ENCODE measurements at regions not wholly inside any gene's neighbourhood (a gene's known extent, or its start where the extent isn't known, plus 50 kb on each side); places are given as distances from the start of the nearest gene placed in this dataset.
"Not testable (repeated sequence)": the region's sequence is repeated elsewhere in the genome, so short reads cannot be mapped to it uniquely, and the experiment has no call there.

DNA sequence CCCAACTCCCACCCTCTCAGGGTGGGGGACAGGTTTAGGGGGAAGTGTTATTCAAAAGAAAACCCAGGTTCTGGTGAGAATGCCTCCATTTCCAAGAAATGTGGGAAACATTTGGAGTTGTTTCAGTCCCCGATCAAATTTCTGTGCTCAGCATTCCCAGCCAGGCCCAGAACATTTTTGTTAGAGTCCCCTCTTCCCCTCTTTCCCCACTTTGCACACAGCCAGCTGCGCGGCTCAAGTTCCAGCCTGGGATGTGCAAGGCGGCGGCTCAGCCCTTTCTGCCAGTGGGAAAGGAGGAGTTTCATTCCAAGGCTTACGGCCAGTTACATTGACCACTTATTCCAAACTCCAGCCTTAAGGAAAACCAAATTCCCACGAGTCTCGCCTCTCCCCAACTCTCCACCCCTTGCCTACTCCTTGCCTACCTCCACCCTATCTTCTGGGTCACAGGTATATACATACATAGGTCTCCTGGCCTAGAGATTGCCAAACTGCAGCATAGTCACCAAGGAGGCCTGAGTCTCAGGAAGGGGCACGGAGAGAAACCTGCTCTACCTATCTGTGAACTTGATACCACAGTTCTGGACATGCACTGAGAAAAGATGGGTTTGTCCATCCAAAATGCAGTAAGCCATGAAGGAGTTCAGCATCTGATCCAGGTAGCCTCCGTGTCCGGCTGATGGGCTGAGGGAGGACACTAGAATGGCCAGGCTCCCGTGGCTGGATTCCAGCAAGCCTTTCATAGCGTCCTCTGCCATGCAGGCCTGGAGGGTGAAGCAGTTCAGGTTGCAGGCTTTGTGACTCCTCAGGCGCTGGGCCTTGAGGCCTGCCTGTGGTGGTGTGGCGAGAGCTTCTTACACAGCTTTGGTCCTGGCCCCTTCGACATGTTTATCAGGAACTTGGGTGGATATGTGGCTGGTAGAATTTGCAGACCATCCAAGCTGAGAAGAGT, 154.5 kb downstream of the ZFP36L2 start:
- Mint-ChIP-seq H3K9me3 (no peaks in the 10 kb centered on the region), H3K4me3 (no peak overlapping the region), H3K27ac (no peak overlapping the region), H3K27me3 (ENCODE audit: insufficient read depth) (no peaks in the 10 kb centered on the region), H3K36me3 (ENCODE audit: low read depth) (no peaks in the 10 kb centered on the region), H3K4me1 (ENCODE audit: low read depth) (no peaks in the 10 kb centered on the region)
- intact Hi-C loops (cut with micrococcal nuclease) = no loop called here
- no peak for DNase-seq (ENCODE audit: low spot score)

DNA sequence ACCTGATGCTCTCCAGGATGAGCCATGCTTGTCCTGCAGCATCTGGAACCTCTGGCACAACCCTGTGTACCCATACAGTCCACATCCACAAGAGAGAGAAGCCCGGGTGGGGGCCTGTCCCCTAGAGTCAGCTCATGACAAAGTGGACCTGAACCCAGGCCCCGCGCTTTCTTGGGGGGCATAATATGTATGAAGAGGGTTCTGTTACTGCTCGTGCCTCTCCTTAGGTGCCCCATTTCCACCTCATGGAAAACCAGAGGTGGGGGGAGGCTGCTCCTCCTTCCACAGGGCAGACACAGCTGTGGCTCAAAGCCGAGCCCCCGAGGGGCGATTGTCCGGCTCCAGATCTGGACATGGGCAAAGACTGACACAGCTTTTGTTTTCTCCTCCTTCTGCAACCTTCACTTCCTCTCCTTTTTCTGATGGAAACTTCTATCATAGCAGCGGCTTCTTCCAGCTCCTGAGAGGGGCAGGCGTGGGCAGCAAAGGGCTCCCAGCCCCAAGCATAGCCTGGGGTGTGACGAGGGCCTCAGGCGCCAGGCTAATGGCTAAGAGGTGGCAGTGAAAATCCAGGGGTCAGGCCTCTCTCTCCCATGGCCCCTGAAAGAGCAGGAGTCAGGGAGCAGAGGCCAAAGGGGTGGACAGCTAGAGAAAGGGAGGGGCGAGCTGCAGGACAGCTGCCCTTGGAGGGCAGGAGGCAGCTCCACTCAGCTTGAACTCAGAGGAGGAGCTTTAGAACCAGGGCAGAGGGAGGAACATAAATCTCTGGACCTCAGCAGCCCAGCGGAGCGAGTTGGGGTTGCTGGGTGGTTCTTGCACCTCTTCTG, 155.5 kb downstream of the ZFP36L2 start:
- no peak for DNase-seq (ENCODE audit: low spot score)
- Mint-ChIP-seq H3K36me3 (ENCODE audit: low read depth) (no peaks in the 10 kb centered on the region), H3K4me3 (no peak overlapping the region), H3K4me1 (ENCODE audit: low read depth) (no peaks in the 10 kb centered on the region), H3K27me3 (ENCODE audit: insufficient read depth) (no peaks in the 10 kb centered on the region), H3K27ac (no peak overlapping the region), H3K9me3 (no peaks in the 10 kb centered on the region)
- intact Hi-C loops (cut with micrococcal nuclease) = no loop called here

DNA sequence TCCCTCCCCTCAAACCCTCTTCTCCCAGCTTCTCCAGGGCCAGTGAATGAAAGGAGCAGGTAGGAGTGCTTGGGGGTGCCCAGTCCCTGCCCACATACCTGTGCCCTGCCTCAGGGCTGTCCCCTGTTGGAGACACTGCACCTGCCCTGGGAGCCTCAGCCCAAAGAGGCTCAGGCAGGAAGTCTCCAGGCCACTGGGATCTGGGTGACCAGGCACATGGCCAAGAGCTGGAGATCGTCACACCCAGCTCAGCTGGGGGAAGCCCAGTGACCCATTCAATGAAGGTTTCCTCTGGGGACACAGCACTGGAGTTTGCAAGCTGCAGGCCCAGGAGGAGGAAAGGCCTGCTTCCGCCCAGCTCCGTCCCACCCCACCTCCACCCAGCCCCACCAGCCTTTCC, 156.4 kb downstream of the ZFP36L2 start:
- no peak for DNase-seq (ENCODE audit: low spot score)
- Mint-ChIP-seq H3K36me3 (ENCODE audit: low read depth) (no peaks in the 10 kb centered on the region), H3K4me3 (no peak overlapping the region), H3K9me3 (no peaks in the 10 kb centered on the region), H3K27ac (no peak overlapping the region), H3K4me1 (ENCODE audit: low read depth) (no peaks in the 10 kb centered on the region), H3K27me3 (ENCODE audit: insufficient read depth) (no peaks in the 10 kb centered on the region)
- intact Hi-C loops (cut with micrococcal nuclease) = no loop called here

DNA sequence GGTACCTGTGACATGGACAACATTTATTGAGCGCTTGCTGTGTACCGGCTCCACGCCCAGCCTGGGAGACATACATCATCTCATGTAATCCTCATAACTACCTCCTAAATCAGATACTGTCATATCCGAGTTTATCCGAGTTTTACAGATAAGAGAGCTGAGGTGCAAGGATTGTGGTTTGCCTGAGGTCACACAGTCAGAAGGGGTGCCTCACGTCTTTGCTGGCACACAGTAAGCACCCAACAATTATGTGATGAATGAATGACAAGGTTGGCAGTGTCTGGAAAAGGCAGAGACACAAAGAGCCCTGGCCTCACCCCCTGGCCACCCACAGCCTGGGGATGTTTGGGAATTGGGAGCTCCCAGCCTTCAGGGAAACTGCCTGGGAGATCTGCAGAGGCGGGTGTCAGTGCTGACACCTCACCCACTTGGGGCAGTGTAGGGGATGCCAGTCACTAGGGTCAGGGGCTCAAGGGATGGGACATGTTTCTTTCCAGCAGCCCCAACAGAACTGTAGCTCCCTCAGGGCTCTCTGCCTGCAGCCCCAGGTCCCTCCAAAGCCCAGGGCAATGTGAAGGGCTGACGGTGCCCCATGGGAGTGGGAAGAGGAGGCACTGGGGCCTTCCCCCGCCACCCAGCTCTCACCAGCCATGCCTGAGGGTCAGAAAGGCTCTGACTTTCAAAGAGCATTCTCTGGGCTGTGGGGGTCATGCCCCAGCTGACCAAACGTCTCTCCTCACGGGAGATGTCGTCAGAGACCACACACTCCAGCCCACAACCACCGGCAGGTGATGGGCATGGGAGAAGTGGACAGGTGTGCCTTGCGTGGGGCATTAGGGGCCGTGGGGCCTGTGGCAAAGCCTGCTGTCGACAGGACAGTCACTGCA, 157.5 kb downstream of the ZFP36L2 start:
- H3K4me3 Mint-ChIP-seq = no peak overlapping the region
- H3K4me1 Mint-ChIP-seq (ENCODE audit: low read depth) = no peaks in the 10 kb centered on the region
- DNase-seq (ENCODE audit: low spot score) = no peak
- H3K36me3 Mint-ChIP-seq (ENCODE audit: low read depth) = peaks cover 3% of the 10 kb centered on the region
- H3K27me3 Mint-ChIP-seq (ENCODE audit: insufficient read depth) = no peaks in the 10 kb centered on the region
- intact Hi-C loops (cut with micrococcal nuclease) = no loop called here
- peaks cover 7% of the 10 kb centered on the region for H3K9me3 Mint-ChIP-seq
- no peak overlapping the region for H3K27ac Mint-ChIP-seq

DNA sequence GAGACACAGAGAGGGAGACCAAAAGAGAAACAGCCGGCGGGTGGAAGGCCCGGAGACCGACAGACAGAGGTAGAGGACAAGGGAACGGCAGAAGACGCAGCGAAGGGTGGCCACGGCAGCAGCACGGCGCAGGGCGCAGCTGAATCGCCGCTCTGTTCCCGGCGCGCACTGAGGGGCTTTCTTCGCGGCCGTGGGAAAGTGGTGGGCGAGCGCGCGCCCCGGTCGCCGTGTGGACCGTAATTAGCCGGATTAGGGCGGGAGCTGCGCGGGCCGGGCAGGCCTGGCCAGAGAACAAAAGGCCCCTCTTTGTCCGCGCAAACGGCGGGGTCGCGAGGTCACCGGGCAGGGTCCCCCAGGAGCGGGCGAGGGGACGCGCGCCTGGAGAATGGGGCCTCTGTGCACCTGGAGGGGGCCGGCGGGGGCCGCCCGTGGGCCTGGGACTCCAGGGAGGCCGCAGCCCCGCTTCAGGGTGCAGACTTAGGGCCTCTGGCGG, 158.3 kb downstream of the ZFP36L2 start:
- Mint-ChIP-seq H3K36me3 (ENCODE audit: low read depth) (peaks cover 3% of the 10 kb centered on the region), H3K4me1 (ENCODE audit: low read depth) (no peaks in the 10 kb centered on the region), H3K27me3 (ENCODE audit: insufficient read depth) (no peaks in the 10 kb centered on the region), H3K9me3 (peaks cover 7% of the 10 kb centered on the region), H3K27ac (peak overlapping the region; percentile 2), H3K4me3 (no peak overlapping the region)
- intact Hi-C loops (cut with micrococcal nuclease) = no loop called here
- no peak for DNase-seq (ENCODE audit: low spot score)

DNA sequence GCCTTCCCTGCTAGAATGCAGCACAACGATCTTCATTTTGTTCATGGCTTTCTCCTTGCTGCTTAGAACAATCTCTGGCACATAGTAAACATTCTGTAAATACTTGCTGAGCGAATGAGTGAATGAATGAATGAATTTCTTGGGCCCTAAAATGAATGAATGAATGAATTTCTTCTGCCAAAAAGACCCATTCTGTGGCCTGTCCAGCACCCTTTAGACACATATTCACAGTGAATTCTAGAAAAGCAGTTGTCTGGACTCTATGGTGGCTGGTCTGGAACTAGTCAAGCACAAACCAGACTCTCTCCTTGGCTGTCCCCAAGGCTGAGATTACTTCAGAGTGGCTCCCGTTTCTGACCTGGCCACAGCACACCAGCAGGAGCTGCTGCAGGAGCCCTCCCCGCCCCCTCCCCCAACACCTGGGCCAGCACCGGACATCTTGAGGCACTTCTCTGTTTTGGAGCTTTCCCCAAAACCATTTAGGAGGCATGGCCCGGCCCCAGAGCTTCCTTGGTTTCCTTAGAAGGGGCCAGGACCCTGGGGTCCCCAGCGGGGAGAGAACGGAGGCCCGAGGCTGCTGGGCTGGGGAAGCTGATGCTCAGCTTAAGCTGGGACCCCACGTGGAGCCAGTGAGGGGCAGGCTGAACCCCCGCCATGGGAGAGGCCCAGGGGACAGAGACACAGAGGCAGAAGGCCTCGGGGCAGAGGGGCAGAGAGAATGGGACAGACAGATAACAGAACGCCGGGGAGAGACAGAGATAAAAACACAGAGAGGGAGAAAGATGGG, 159.0 kb downstream of the ZFP36L2 start:
- Mint-ChIP-seq H3K36me3 (ENCODE audit: low read depth) (peaks cover 3% of the 10 kb centered on the region), H3K9me3 (peaks cover 7% of the 10 kb centered on the region), H3K27ac (peak overlapping the region; percentile 2), H3K4me1 (ENCODE audit: low read depth) (no peaks in the 10 kb centered on the region), H3K27me3 (ENCODE audit: insufficient read depth) (no peaks in the 10 kb centered on the region), H3K4me3 (no peak overlapping the region)
- intact Hi-C loops (cut with micrococcal nuclease) = no loop called here
- DNase-seq (ENCODE audit: low spot score) = no peak

DNA sequence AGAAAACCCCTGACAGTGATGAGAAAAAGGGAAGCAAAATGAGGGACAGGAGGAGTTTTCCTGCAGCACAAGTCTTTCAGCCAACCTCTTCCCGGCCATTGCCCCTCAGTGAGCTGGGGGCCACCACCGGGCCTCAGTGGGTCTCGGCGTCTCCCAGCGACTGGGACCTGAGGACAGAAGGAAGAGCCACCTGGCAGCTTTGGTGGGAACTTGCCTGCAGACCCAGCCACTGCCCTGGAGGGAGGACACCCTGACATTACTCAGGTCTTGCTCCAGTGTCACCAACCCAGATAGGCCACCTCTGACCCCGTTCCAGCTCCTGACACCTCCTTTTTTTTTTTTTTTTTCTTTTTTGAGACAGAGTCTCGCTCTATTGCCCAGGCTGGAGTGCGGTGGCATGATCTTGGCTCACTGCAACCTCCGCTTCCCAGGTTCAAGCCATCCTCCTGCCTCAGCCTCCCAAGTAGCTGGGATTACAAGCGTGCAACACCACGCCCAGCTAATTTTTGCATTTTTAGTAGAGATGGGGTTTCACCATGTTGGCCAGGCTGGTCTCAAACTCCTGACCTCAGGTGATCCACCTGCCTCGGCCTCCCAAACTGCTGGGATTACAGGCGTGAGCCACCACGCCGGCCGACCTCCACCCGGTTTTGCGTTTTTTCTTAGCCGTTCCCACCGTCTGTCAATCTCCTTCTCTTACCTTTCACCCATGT, 159.7 kb downstream of the ZFP36L2 start:
- intact Hi-C loops (cut with micrococcal nuclease); H3K4me1 Mint-ChIP-seq (ENCODE audit: low read depth); H3K4me3 Mint-ChIP-seq; H3K27ac Mint-ChIP-seq; DNase-seq (ENCODE audit: low spot score); H3K36me3 Mint-ChIP-seq (ENCODE audit: low read depth); H3K27me3 Mint-ChIP-seq (ENCODE audit: insufficient read depth); H3K9me3 Mint-ChIP-seq: not testable (repeated sequence)

DNA sequence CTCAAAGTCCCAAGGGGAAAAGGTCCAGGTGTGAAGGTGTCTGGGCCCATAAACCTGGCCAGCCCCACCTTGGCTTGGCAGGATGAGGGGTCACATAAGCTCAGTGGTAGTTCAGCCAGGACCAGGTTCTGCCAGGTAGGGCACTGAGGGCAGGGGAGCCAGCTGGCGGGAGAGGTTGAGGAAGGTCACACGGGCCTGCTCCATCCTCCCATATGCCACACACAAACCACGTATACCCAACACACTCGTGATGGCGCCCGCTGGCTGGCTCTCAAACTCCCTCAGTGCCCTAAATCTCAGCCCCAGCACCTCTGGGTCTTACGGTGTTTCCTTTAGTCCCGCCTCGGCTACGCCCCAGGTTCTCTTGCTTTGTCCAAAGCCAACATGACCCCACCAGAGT, 160.5 kb downstream of the ZFP36L2 start:
- Mint-ChIP-seq H3K27me3 (ENCODE audit: insufficient read depth) (no peaks in the 10 kb centered on the region), H3K4me3 (no peak overlapping the region), H3K4me1 (ENCODE audit: low read depth) (peaks cover 2% of the 10 kb centered on the region), H3K27ac (no peak overlapping the region), H3K9me3 (peaks cover 7% of the 10 kb centered on the region), H3K36me3 (ENCODE audit: low read depth) (peaks cover 10% of the 10 kb centered on the region)
- DNase-seq (ENCODE audit: low spot score) = no peak
- intact Hi-C loops (cut with micrococcal nuclease) = no loop called here

DNA sequence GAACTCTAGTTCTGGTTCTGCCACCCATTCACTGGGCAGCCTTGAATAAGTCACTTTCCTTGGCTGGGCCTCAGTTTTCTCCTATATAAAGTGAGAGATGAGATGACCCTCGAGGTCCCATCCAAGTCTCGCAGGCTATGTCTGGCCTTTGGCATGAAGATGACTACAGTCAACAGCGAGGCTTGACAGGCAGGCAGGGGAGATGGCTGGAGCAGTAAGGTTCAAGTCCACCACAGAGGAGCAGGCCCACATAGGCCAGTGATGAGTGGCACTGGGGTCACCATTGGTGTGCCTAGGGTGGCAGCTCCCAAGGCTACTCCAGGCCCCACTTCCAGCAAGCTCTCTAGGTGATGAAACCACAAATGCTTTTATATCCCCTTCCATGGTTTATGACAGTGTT, 161.4 kb downstream of the ZFP36L2 start:
- no peak for DNase-seq (ENCODE audit: low spot score)
- peaks cover 10% of the 10 kb centered on the region for H3K36me3 Mint-ChIP-seq (ENCODE audit: low read depth)
- H3K4me1 Mint-ChIP-seq (ENCODE audit: low read depth) = peaks cover 10% of the 10 kb centered on the region
- H3K9me3 Mint-ChIP-seq = peaks cover 7% of the 10 kb centered on the region
- no peaks in the 10 kb centered on the region for H3K27me3 Mint-ChIP-seq (ENCODE audit: insufficient read depth)
- no peak overlapping the region for H3K4me3 Mint-ChIP-seq
- intact Hi-C loops (cut with micrococcal nuclease) = no loop called here
- no peak overlapping the region for H3K27ac Mint-ChIP-seq

DNA sequence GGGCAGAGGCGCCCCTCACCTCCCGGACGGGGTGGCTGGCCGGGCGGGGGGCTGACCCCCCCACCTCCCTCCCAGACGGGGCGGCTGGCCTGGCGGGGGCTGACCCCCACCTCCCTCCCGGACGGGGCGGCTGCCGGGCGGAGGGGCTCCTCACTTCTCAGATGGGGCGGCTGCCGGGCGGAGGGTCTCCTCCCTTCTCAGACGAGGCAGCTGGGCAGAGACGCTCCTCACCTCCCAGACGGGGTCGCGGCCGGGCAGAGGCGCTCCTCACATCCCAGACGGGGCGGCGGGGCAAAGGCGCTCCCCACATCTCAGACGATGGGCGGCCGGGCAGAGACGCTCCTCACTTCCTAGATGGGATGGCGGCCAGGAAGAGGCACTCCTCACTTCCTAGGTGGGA, 163.3 kb downstream of the ZFP36L2 start:
- H3K27ac Mint-ChIP-seq; intact Hi-C loops (cut with micrococcal nuclease); H3K4me3 Mint-ChIP-seq; H3K27me3 Mint-ChIP-seq (ENCODE audit: insufficient read depth); DNase-seq (ENCODE audit: low spot score); H3K9me3 Mint-ChIP-seq: not testable (repeated sequence)
- H3K36me3 Mint-ChIP-seq (ENCODE audit: low read depth) = peaks cover 10% of the 10 kb centered on the region
- H3K4me1 Mint-ChIP-seq (ENCODE audit: low read depth) = peaks cover 26% of the 10 kb centered on the region

DNA sequence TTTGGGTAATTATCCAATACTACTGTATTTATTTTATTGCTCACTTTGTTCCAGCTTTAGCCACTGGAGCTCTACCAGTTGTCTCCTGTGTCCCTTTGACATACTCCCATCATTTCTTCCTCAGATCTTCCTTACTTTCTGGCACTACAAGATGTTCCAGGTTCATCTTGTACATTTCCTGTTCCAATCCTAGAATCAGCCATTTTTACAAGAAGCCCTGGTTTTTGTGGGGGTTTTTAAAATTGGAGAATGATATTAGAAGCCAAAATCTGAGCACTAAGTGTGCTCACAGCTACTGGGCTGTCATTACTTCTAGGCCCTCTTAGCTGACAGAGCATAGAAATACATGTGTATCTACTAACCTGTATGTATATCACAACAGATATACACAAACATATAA, 164.3 kb downstream of the ZFP36L2 start:
- Mint-ChIP-seq H3K9me3 (peaks cover 7% of the 10 kb centered on the region), H3K27me3 (ENCODE audit: insufficient read depth) (peaks cover 2% of the 10 kb centered on the region), H3K36me3 (ENCODE audit: low read depth) (peaks cover 10% of the 10 kb centered on the region), H3K4me3 (no peak overlapping the region), H3K4me1 (ENCODE audit: low read depth) (peaks cover 26% of the 10 kb centered on the region), H3K27ac (no peak overlapping the region)
- DNase-seq (ENCODE audit: low spot score) = no peak
- intact Hi-C loops (cut with micrococcal nuclease) = no loop called here
